ENCODE measurements at regions not wholly inside any gene's neighbourhood (a gene's known extent, or its start where the extent isn't known, plus 50 kb on each side); places are given as distances from the start of the nearest gene placed in this dataset.

GRCh38 chr5:159821461-159821940 is 94.8 kb upstream of the ADRA1B start:
- Mint-ChIP-seq H3K36me3 (ENCODE audit: low read depth) (no peaks in the 10 kb centered on the region), H3K9me3 (no peaks in the 10 kb centered on the region), H3K27ac (no peak overlapping the region), H3K4me3 (no peak overlapping the region), H3K4me1 (ENCODE audit: low read depth) (peaks cover 7% of the 10 kb centered on the region), H3K27me3 (peaks cover 13% of the 10 kb centered on the region)
- intact Hi-C loops (cut with micrococcal nuclease) = no loop called here

GRCh38 chr5:159824188-159825161 is 91.8 kb upstream of the ADRA1B start:
- Mint-ChIP-seq H3K4me3 (no peak overlapping the region), H3K9me3 (no peaks in the 10 kb centered on the region), H3K27ac (no peak overlapping the region), H3K4me1 (ENCODE audit: low read depth) (peaks cover 10% of the 10 kb centered on the region), H3K27me3 (peaks cover 21% of the 10 kb centered on the region), H3K36me3 (ENCODE audit: low read depth) (no peaks in the 10 kb centered on the region)
- intact Hi-C loops (cut with micrococcal nuclease) = no loop called here

- intact Hi-C loops (cut with micrococcal nuclease) = no loop called here
- peaks cover 10% of the 10 kb centered on the region for H3K4me1 Mint-ChIP-seq (ENCODE audit: low read depth)
- H3K9me3 Mint-ChIP-seq = no peaks in the 10 kb centered on the region
- no peak overlapping the region for H3K27ac Mint-ChIP-seq
- peaks cover 21% of the 10 kb centered on the region for H3K27me3 Mint-ChIP-seq
- H3K36me3 Mint-ChIP-seq (ENCODE audit: low read depth) = no peaks in the 10 kb centered on the region
- no peak overlapping the region for H3K4me3 Mint-ChIP-seq
Observed at GRCh38 chr5:159825551-159826051, 90.7 kb upstream of the ADRA1B start.

- Mint-ChIP-seq H3K4me1 (ENCODE audit: low read depth) (peaks cover 10% of the 10 kb centered on the region), H3K4me3 (no peak overlapping the region), H3K27ac (peak overlapping the region; percentile 33), H3K36me3 (ENCODE audit: low read depth) (no peaks in the 10 kb centered on the region), H3K27me3 (peaks cover 22% of the 10 kb centered on the region), H3K9me3 (no peaks in the 10 kb centered on the region)
- intact Hi-C loops (cut with micrococcal nuclease) = no loop called here
Observed at GRCh38 chr5:159826351-159827214, 89.7 kb upstream of the ADRA1B start.

- Mint-ChIP-seq H3K27ac (no peak overlapping the region), H3K9me3 (no peaks in the 10 kb centered on the region), H3K4me1 (ENCODE audit: low read depth) (peaks cover 10% of the 10 kb centered on the region), H3K36me3 (ENCODE audit: low read depth) (no peaks in the 10 kb centered on the region), H3K4me3 (no peak overlapping the region), H3K27me3 (peaks cover 27% of the 10 kb centered on the region)
- intact Hi-C loops (cut with micrococcal nuclease) = no loop called here
Observed at GRCh38 chr5:159827861-159828260, 88.4 kb upstream of the ADRA1B start.

GRCh38 chr5:159832073-159832472 is 84.2 kb upstream of the ADRA1B start:
- Mint-ChIP-seq H3K27me3 (peaks cover 25% of the 10 kb centered on the region), H3K4me3 (no peak overlapping the region), H3K27ac (no peak overlapping the region), H3K4me1 (ENCODE audit: low read depth) (peaks cover 8% of the 10 kb centered on the region), H3K36me3 (ENCODE audit: low read depth) (no peaks in the 10 kb centered on the region), H3K9me3 (no peaks in the 10 kb centered on the region)
- intact Hi-C loops (cut with micrococcal nuclease) = no loop called here

GRCh38 chr5:159833088-159833487 is 83.2 kb upstream of the ADRA1B start:
- no peak overlapping the region for H3K27ac Mint-ChIP-seq
- H3K36me3 Mint-ChIP-seq (ENCODE audit: low read depth) = no peaks in the 10 kb centered on the region
- peaks cover 8% of the 10 kb centered on the region for H3K4me1 Mint-ChIP-seq (ENCODE audit: low read depth)
- no peaks in the 10 kb centered on the region for H3K9me3 Mint-ChIP-seq
- peaks cover 22% of the 10 kb centered on the region for H3K27me3 Mint-ChIP-seq
- H3K4me3 Mint-ChIP-seq = no peak overlapping the region
- intact Hi-C loops (cut with micrococcal nuclease) = no loop called here

GRCh38 chr5:159833846-159834245 is 82.4 kb upstream of the ADRA1B start:
- no peaks in the 10 kb centered on the region for H3K36me3 Mint-ChIP-seq (ENCODE audit: low read depth)
- H3K9me3 Mint-ChIP-seq = no peaks in the 10 kb centered on the region
- intact Hi-C loops (cut with micrococcal nuclease) = no loop called here
- peaks cover 8% of the 10 kb centered on the region for H3K4me1 Mint-ChIP-seq (ENCODE audit: low read depth)
- H3K27me3 Mint-ChIP-seq = peaks cover 22% of the 10 kb centered on the region
- no peak overlapping the region for H3K27ac Mint-ChIP-seq
- no peak overlapping the region for H3K4me3 Mint-ChIP-seq

GRCh38 chr5:159835548-159835947 is 80.7 kb upstream of the ADRA1B start:
- Mint-ChIP-seq H3K27me3 (peaks cover 20% of the 10 kb centered on the region), H3K27ac (no peak overlapping the region), H3K36me3 (ENCODE audit: low read depth) (no peaks in the 10 kb centered on the region), H3K4me1 (ENCODE audit: low read depth) (peaks cover 8% of the 10 kb centered on the region), H3K9me3 (no peaks in the 10 kb centered on the region), H3K4me3 (no peak overlapping the region)
- intact Hi-C loops (cut with micrococcal nuclease) = no loop called here

GRCh38 chr5:159836691-159837090 is 79.6 kb upstream of the ADRA1B start:
- Mint-ChIP-seq H3K27ac (no peak overlapping the region), H3K9me3 (no peaks in the 10 kb centered on the region), H3K36me3 (ENCODE audit: low read depth) (no peaks in the 10 kb centered on the region), H3K27me3 (peaks cover 18% of the 10 kb centered on the region), H3K4me1 (ENCODE audit: low read depth) (peaks cover 8% of the 10 kb centered on the region), H3K4me3 (no peak overlapping the region)
- intact Hi-C loops (cut with micrococcal nuclease) = no loop called here

GRCh38 chr5:159837860-159838259 is 78.4 kb upstream of the ADRA1B start:
- Mint-ChIP-seq H3K4me1 (ENCODE audit: low read depth) (peaks cover 8% of the 10 kb centered on the region), H3K27me3 (peaks cover 9% of the 10 kb centered on the region), H3K27ac (no peak overlapping the region), H3K9me3 (no peaks in the 10 kb centered on the region), H3K4me3 (no peak overlapping the region), H3K36me3 (ENCODE audit: low read depth) (no peaks in the 10 kb centered on the region)
- intact Hi-C loops (cut with micrococcal nuclease) = no loop called here

- Mint-ChIP-seq H3K27me3 (peaks cover 3% of the 10 kb centered on the region), H3K27ac (no peak overlapping the region), H3K9me3 (no peaks in the 10 kb centered on the region), H3K36me3 (ENCODE audit: low read depth) (no peaks in the 10 kb centered on the region), H3K4me1 (ENCODE audit: low read depth) (peaks cover 3% of the 10 kb centered on the region), H3K4me3 (no peak overlapping the region)
- intact Hi-C loops (cut with micrococcal nuclease) = no loop called here
Observed at GRCh38 chr5:159838551-159839222, 77.6 kb upstream of the ADRA1B start.

GRCh38 chr5:159844267-159845121 is 71.8 kb upstream of the ADRA1B start:
- intact Hi-C loops (cut with micrococcal nuclease) = no loop called here
- H3K27me3 Mint-ChIP-seq = peaks cover 4% of the 10 kb centered on the region
- no peaks in the 10 kb centered on the region for H3K9me3 Mint-ChIP-seq
- H3K4me3 Mint-ChIP-seq = no peak overlapping the region
- no peaks in the 10 kb centered on the region for H3K36me3 Mint-ChIP-seq (ENCODE audit: low read depth)
- H3K4me1 Mint-ChIP-seq (ENCODE audit: low read depth) = no peaks in the 10 kb centered on the region
- H3K27ac Mint-ChIP-seq = no peak overlapping the region

All from dendritic cell treated with granulocyte-macrophage colony-stimulating factor and Interleukin-4, amounts not matched to agents 40 ng/mL and 50 ng/mL, for 4 days (primary cell).